ENCODE measurements at regions not wholly inside any gene's neighbourhood (a gene's known extent, or its start where the extent isn't known, plus 50 kb on each side); places are given as distances from the start of the nearest gene placed in this dataset.

DNA sequence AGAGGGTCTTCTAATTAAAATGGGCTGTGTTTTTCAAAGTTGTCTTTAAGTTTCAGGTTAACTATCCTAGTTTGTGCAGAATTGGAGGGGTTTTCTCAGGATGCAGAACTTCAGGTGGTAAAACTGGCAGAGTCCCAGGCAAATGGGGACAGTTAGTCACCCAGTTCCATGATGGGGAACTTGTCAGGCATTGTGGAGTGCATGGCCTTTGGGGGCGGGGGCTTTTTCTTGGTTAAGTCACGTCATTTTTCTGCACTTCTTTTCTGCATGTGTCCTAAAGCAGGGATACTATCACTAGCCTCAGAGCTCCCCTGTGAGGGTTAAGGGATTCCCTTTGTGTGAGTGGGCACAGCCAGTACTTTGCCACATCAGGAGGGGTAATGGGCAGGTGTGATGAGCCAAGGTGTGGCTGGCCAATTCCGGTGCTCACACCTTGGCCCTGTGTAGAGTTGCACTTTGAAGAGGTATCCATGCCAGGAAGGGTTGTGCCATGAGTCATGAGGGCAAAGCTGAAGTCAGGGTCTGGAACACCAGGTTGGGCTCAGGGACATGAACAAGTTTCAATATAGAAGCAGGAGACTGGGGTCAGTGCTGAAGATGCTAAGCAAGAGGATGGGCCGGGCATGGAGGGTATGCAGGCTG is 126.0 kb upstream of the RREB1 start:
- TF ChIP-seq, protein P1, sequence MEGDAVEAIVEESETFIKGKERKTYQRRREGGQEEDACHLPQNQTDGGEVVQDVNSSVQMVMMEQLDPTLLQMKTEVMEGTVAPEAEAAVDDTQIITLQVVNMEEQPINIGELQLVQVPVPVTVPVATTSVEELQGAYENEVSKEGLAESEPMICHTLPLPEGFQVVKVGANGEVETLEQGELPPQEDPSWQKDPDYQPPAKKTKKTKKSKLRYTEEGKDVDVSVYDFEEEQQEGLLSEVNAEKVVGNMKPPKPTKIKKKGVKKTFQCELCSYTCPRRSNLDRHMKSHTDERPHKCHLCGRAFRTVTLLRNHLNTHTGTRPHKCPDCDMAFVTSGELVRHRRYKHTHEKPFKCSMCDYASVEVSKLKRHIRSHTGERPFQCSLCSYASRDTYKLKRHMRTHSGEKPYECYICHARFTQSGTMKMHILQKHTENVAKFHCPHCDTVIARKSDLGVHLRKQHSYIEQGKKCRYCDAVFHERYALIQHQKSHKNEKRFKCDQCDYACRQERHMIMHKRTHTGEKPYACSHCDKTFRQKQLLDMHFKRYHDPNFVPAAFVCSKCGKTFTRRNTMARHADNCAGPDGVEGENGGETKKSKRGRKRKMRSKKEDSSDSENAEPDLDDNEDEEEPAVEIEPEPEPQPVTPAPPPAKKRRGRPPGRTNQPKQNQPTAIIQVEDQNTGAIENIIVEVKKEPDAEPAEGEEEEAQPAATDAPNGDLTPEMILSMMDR (conservative IDR thresholded peaks at IDR 0.05; ENCODE audit: low read depth, low read length): no peak
- TF ChIP-seq EZH2 (IDR thresholded peaks at IDR 0.05; ENCODE audit: borderline replicate concordance, low read depth, low read length, poor library complexity, severe bottlenecking): no peak
